ENCODE measurements at regions not wholly inside any gene's neighbourhood (a gene's known extent, or its start where the extent isn't known, plus 50 kb on each side); places are given as distances from the start of the nearest gene placed in this dataset.

DNA sequence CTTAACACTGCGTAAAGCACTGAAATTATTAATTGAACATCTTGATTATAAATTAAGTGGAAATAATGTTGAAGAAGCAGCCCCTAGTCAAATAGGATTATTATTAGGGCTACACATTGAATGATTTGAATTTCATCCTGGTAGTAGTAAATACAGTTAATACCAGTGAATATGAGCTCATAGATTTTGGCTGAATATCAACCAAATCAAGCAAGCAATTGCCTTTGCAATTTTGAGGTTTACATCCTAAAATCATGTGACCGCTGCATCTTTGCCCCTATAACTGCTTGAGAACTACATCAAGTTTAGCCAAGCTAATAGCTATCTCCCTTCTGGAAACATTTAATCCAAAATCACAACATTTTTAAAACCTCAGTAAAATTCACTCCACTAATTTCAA, 801.2 kb upstream of the PIK3C3 start:
- H3K9me3 Mint-ChIP-seq, result no peaks in the 10 kb centered on the region
- no peak for DNase-seq
- TF ChIP-seq, protein P1, sequence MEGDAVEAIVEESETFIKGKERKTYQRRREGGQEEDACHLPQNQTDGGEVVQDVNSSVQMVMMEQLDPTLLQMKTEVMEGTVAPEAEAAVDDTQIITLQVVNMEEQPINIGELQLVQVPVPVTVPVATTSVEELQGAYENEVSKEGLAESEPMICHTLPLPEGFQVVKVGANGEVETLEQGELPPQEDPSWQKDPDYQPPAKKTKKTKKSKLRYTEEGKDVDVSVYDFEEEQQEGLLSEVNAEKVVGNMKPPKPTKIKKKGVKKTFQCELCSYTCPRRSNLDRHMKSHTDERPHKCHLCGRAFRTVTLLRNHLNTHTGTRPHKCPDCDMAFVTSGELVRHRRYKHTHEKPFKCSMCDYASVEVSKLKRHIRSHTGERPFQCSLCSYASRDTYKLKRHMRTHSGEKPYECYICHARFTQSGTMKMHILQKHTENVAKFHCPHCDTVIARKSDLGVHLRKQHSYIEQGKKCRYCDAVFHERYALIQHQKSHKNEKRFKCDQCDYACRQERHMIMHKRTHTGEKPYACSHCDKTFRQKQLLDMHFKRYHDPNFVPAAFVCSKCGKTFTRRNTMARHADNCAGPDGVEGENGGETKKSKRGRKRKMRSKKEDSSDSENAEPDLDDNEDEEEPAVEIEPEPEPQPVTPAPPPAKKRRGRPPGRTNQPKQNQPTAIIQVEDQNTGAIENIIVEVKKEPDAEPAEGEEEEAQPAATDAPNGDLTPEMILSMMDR (conservative IDR thresholded peaks at IDR 0.05), result no peak
- H3K27me3 Mint-ChIP-seq (ENCODE audit: insufficient read depth), result no peaks in the 10 kb centered on the region
- no peak overlapping the region for H3K27ac ChIP-seq (ENCODE audit: low read depth, low read length)
- no peak overlapping the region for H3K4me3 Mint-ChIP-seq
- no peak overlapping the region for H3K9ac ChIP-seq (ENCODE audit: extremely low read depth, low read length, poor library complexity, severe bottlenecking)
- no peaks in the 10 kb centered on the region for H3K9me3 ChIP-seq (ENCODE audit: control insufficient read depth, low read length)
- no peaks in the 10 kb centered on the region for H3K4me1 Mint-ChIP-seq
- H3K27me3 ChIP-seq (ENCODE audit: control insufficient read depth, insufficient read depth, low read length, poor library complexity, severe bottlenecking), result no peaks in the 10 kb centered on the region
- no peak overlapping the region for H3K27ac Mint-ChIP-seq
- WGBS, 2 experiments (ENCODE audit: insufficient coverage in 1 of 2, insufficient read length in 1 of 2), result 99 to 100% methylated on average over 1 to 2 of the region's 2 CpGs
- no peaks in the 10 kb centered on the region for H3K4me1 ChIP-seq (ENCODE audit: control insufficient read depth, insufficient read depth, low read length)
- no peaks in the 10 kb centered on the region for H3K36me3 ChIP-seq (ENCODE audit: control insufficient read depth, insufficient read depth, low read length)
- H3K4me3 ChIP-seq (ENCODE audit: low read length), result no peak overlapping the region
- H3K36me3 Mint-ChIP-seq (ENCODE audit: low read depth), result no peaks in the 10 kb centered on the region

DNA sequence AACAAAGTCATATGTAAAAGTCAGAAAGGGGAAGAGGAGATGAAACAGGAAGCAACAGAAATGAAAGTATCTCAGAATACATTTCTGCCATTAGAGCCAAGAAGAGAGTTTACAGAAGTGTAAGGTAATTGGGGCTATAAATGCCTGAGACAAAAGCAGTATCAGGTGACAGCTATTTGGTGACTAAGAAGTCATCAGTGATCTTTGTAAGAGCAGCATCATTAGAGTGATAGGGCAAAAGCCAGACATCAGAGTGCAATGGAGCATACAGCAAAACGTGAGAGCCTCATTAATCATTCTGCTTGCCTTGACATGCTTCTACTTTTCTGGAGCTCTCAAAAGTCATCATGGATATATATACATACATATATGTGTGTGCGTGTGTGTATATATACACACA, 804.7 kb upstream of the PIK3C3 start:
- TF ChIP-seq, protein P1 (conservative IDR thresholded peaks at IDR 0.05), result no peak
- H3K9me3 Mint-ChIP-seq, result no peaks in the 10 kb centered on the region
- Histone ChIP-seq H3K9ac (ENCODE audit: extremely low read depth, low read length, poor library complexity, severe bottlenecking) (no peak overlapping the region), H3K4me3 (ENCODE audit: low read length) (no peak overlapping the region), H3K4me1 (ENCODE audit: control insufficient read depth, insufficient read depth, low read length) (peaks cover 4% of the 10 kb centered on the region), H3K36me3 (ENCODE audit: control insufficient read depth, insufficient read depth, low read length) (no peaks in the 10 kb centered on the region), H3K9me3 (ENCODE audit: control insufficient read depth, low read length) (no peaks in the 10 kb centered on the region), H3K27ac (ENCODE audit: low read depth, low read length) (no peak overlapping the region), H3K27me3 (ENCODE audit: control insufficient read depth, insufficient read depth, low read length, poor library complexity, severe bottlenecking) (no peaks in the 10 kb centered on the region)
- H3K4me1 Mint-ChIP-seq, result peaks cover 12% of the 10 kb centered on the region
- H3K4me3 Mint-ChIP-seq, result no peak overlapping the region
- DNase-seq, result no peak
- no peak overlapping the region for H3K27ac Mint-ChIP-seq
- WGBS, 2 experiments (ENCODE audit: insufficient coverage in 1 of 2, insufficient read length in 1 of 2), result 77% methylated on average over 2 of the region's 2 CpGs; no CpG with 5 or more reads in 1 of the 2 experiments
- H3K36me3 Mint-ChIP-seq (ENCODE audit: low read depth), result no peaks in the 10 kb centered on the region
- H3K27me3 Mint-ChIP-seq (ENCODE audit: insufficient read depth), result no peaks in the 10 kb centered on the region

DNA sequence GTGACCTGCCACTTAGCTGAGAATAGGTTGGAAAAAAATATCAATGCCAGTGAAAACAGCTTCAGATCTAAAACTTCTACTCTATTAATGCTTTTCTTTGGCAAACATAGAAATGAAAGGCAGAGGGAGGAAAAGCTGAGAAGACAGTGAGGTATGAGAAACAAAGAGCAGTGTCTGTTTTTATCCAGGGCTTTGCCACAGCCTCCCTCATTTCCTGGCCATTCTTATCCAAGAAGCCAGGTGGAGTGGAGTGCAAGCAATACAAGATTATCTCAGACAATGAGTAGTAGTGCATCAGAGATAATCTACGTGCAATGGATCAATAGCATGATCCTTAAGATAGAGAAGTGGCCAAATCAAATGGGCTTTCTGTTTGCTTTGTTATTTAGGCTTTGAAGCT, 808.7 kb upstream of the PIK3C3 start:
- no peaks in the 10 kb centered on the region for H3K27me3 ChIP-seq (ENCODE audit: control insufficient read depth, insufficient read depth, low read length, poor library complexity, severe bottlenecking)
- H3K27ac ChIP-seq (ENCODE audit: low read depth, low read length), result no peak overlapping the region
- no peaks in the 10 kb centered on the region for H3K36me3 Mint-ChIP-seq (ENCODE audit: low read depth)
- 64 to 86% methylated on average over 1 of the region's 1 CpG for WGBS, 2 experiments (ENCODE audit: insufficient coverage in 1 of 2, insufficient read length in 1 of 2)
- no peaks in the 10 kb centered on the region for H3K9me3 Mint-ChIP-seq
- no peak overlapping the region for H3K27ac Mint-ChIP-seq
- DNase-seq, result no peak
- no peaks in the 10 kb centered on the region for H3K36me3 ChIP-seq (ENCODE audit: control insufficient read depth, insufficient read depth, low read length)
- no peaks in the 10 kb centered on the region for H3K27me3 Mint-ChIP-seq (ENCODE audit: insufficient read depth)
- TF ChIP-seq, protein P1 (conservative IDR thresholded peaks at IDR 0.05), result peak; percentile 47
- H3K4me1 ChIP-seq (ENCODE audit: control insufficient read depth, insufficient read depth, low read length), result peaks cover 4% of the 10 kb centered on the region
- H3K9me3 ChIP-seq (ENCODE audit: control insufficient read depth, low read length), result no peaks in the 10 kb centered on the region
- peaks cover 12% of the 10 kb centered on the region for H3K4me1 Mint-ChIP-seq
- H3K4me3 ChIP-seq (ENCODE audit: low read length), result no peak overlapping the region
- no peak overlapping the region for H3K9ac ChIP-seq (ENCODE audit: extremely low read depth, low read length, poor library complexity, severe bottlenecking)
- H3K4me3 Mint-ChIP-seq, result no peak overlapping the region

Measured in endodermal cell (in vitro differentiated cells).